Activated naive CD4-positive, alpha-beta T cell treated with anti-CD3 and anti-CD28 coated beads for 36 hours (primary cell): ENCODE measurements at regions not wholly inside any gene's neighbourhood (a gene's known extent, or its start where the extent isn't known, plus 50 kb on each side); places are given as distances from the start of the nearest gene placed in this dataset.
"Not testable (repeated sequence)": the region's sequence is repeated elsewhere in the genome, so short reads cannot be mapped to it uniquely, and the experiment has no call there.

Experiments used
- CTCF ChIA-PET: fragments of 350-600 bp; sonication (Branson Sonifier 250); formaldehyde crosslinking; loops from one replicate; lab custom pipeline; 2021; ENCODE audit warnings: antibody characterized with exemption; lab: Charles Lee
- DNase-seq: peaks from one replicate; pipeline ENCODE4 v3.0.0-alpha.2; 2020
- H3K27ac Mint-ChIP-seq: one replicate; pipeline ENCODE4 v1.8.0; 2021; ENCODE audit warnings: mild to moderate bottlenecking, mixed read lengths
- H3K27me3 Mint-ChIP-seq: one replicate; pipeline ENCODE4 v1.8.0; 2021; ENCODE audit warnings: low read depth, mixed read lengths
- H3K36me3 Mint-ChIP-seq: one replicate; pipeline ENCODE4 v1.8.0; 2021; ENCODE audit warnings: low read depth, mixed read lengths
- H3K4me1 Mint-ChIP-seq: one replicate; pipeline ENCODE4 v1.8.0; 2021; ENCODE audit warnings: low read depth, mixed read lengths
- H3K4me3 Mint-ChIP-seq: one replicate; pipeline ENCODE4 v1.8.0; 2021; ENCODE audit warnings: mild to moderate bottlenecking, moderate library complexity, mixed read lengths
- H3K9me3 Mint-ChIP-seq: one replicate; pipeline ENCODE4 v1.8.0; 2021; ENCODE audit warnings: mixed read lengths
- intact Hi-C: fragments of 100-400 bp; cut with micrococcal nuclease; formaldehyde crosslinking; loops from one replicate; pipeline ENCODE4 v1.15.1; 2023

- intact Hi-C loops: no loop called here
- no peaks in the 10 kb centered on the region for H3K4me1 Mint-ChIP-seq
- no peak overlapping the region for H3K4me3 Mint-ChIP-seq
- DNase-seq: no peak
- H3K27ac Mint-ChIP-seq: no peak overlapping the region
- H3K9me3 Mint-ChIP-seq: peaks cover 5% of the 10 kb centered on the region
- CTCF ChIA-PET: no interaction called here
- H3K36me3 Mint-ChIP-seq: no peaks in the 10 kb centered on the region
- peaks cover 7% of the 10 kb centered on the region for H3K27me3 Mint-ChIP-seq
Observed at GRCh38 chr1:214850432-214851050, 232.0 kb upstream of the KCNK2 start.

GRCh38 chr1:214853340-214853739 lies 229.2 kb upstream of the KCNK2 start:
- CTCF ChIA-PET: interaction anchor here (0.7 kb wide), 1 partner anchor 524 kb away, joined by 3 read pairs; no protein-coding TSS in a partner anchor
- no peak overlapping the region for H3K4me3 Mint-ChIP-seq
- no peaks in the 10 kb centered on the region for H3K36me3 Mint-ChIP-seq
- peaks cover 3% of the 10 kb centered on the region for H3K27me3 Mint-ChIP-seq
- H3K27ac Mint-ChIP-seq: no peak overlapping the region
- H3K4me1 Mint-ChIP-seq: no peaks in the 10 kb centered on the region
- no peak for DNase-seq
- H3K9me3 Mint-ChIP-seq: peaks cover 5% of the 10 kb centered on the region
- intact Hi-C loops: no loop called here

DNA sequence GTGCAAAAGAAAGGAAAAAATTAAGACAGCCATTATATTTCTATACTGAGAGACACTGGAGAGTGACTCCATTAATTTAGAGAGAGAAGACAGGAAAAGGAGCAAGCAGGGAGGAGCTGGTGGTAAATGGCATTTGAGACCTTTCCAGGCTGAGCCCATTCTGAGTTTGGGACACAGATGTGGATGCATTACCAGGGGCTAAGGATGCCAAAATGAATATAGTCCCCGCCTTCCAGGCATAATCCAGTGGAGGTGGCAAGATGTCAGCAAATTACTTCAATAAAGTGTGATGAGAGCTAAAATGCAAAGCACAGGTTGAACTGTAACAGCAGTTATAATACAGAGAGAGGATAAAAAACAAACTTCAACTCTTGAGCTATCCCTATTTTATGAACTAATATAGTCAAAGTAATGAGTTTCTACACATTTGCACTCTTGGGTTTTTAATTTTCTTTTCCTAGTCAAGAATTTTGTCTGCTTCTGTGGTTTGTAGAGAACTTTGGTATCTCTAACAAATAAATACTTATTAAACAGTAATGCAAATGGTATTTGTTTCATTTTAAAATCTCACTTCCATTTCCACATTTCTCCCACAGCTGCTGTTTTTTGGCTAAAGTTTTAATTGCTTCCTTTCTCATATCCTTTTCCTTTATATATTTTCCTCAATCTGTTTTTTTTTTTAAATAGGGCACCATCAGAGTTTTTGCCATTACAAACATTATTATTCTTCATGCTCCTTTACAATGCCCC lies 228.2 kb upstream of the KCNK2 start:
- no peak for DNase-seq
- Mint-ChIP-seq H3K36me3 (no peaks in the 10 kb centered on the region), H3K4me3 (no peak overlapping the region), H3K4me1 (no peaks in the 10 kb centered on the region), H3K27ac (no peak overlapping the region), H3K27me3 (peaks cover 3% of the 10 kb centered on the region), H3K9me3 (peaks cover 5% of the 10 kb centered on the region)
- CTCF ChIA-PET: no interaction called here
- intact Hi-C loops: no loop called here

GRCh38 chr1:214856843-214857242 lies 225.7 kb upstream of the KCNK2 start:
- no peak for DNase-seq
- no peak overlapping the region for H3K27ac Mint-ChIP-seq
- H3K9me3 Mint-ChIP-seq: no peaks in the 10 kb centered on the region
- H3K27me3 Mint-ChIP-seq: peaks cover under 1% of the 10 kb centered on the region
- intact Hi-C loops: no loop called here
- no peaks in the 10 kb centered on the region for H3K4me1 Mint-ChIP-seq
- CTCF ChIA-PET: no interaction called here
- H3K4me3 Mint-ChIP-seq: no peak overlapping the region
- no peaks in the 10 kb centered on the region for H3K36me3 Mint-ChIP-seq

DNA sequence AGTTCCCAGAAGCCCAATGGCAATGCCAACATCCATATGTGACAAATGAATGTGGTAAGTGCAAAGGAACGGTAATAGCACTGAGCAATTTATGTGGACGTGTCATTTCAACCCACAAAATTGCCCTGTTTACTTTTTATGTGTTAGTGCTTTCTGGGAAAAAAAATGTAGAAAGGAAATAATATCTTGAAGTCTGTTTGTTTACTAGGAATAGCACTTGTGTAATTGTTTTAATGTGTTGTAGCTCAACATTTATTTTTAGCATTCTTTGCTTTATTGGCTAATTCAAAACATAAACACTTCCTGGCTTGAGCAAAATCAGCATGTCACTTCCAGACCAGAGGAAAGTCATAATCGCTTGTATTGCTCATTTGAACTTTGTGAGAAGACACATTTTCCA lies 224.8 kb upstream of the KCNK2 start:
- H3K27ac Mint-ChIP-seq: no peak overlapping the region
- intact Hi-C loops: no loop called here

GRCh38 chr1:214859647-214860046 lies 222.9 kb upstream of the KCNK2 start:
- Mint-ChIP-seq H3K9me3 (no peaks in the 10 kb centered on the region), H3K36me3 (no peaks in the 10 kb centered on the region), H3K27ac (no peak overlapping the region), H3K4me1 (no peaks in the 10 kb centered on the region), H3K27me3 (no peaks in the 10 kb centered on the region), H3K4me3 (no peak overlapping the region)
- DNase-seq: no peak
- CTCF ChIA-PET: no interaction called here
- intact Hi-C loops: no loop called here

More for the DNA sequence above, 224.8 kb upstream of the KCNK2 start:
- Mint-ChIP-seq H3K4me1 (no peaks in the 10 kb centered on the region), H3K36me3 (no peaks in the 10 kb centered on the region), H3K27me3 (no peaks in the 10 kb centered on the region), H3K9me3 (no peaks in the 10 kb centered on the region), H3K4me3 (no peak overlapping the region)
- DNase-seq: no peak
- CTCF ChIA-PET: interaction anchor here (0.6 kb wide), 1 partner anchor 41 kb away, joined by 4 read pairs; no protein-coding TSS in a partner anchor

GRCh38 chr1:214861615-214862014 lies 220.9 kb upstream of the KCNK2 start:
- CTCF ChIA-PET: no interaction called here
- Mint-ChIP-seq H3K27ac (no peak overlapping the region), H3K36me3 (no peaks in the 10 kb centered on the region), H3K9me3 (no peaks in the 10 kb centered on the region), H3K27me3 (no peaks in the 10 kb centered on the region), H3K4me1 (no peaks in the 10 kb centered on the region), H3K4me3 (no peak overlapping the region)
- intact Hi-C loops: no loop called here
- no peak for DNase-seq

DNA sequence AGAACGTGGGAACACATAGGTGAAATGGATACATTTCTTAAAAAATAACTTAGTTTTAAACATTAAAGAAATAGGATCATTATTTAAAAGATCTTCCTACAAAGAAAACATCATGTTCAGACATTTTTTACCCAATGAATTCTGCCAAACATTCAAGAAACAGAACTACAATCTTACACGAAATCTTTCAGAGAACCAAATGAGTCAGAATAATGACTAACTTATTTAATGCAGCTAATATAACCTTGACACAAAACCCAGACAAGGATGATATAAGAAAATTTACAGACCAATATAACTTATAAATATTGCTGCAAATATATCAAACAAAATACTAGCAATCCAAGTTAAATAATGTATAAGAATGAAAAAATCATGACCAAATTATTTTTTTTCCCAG lies 220.1 kb upstream of the KCNK2 start:
- Mint-ChIP-seq H3K27ac (no peak overlapping the region), H3K27me3 (no peaks in the 10 kb centered on the region), H3K9me3 (no peaks in the 10 kb centered on the region), H3K36me3 (no peaks in the 10 kb centered on the region), H3K4me1 (no peaks in the 10 kb centered on the region), H3K4me3 (no peak overlapping the region)
- no peak for DNase-seq
- intact Hi-C loops: no loop called here
- CTCF ChIA-PET: no interaction called here

DNA sequence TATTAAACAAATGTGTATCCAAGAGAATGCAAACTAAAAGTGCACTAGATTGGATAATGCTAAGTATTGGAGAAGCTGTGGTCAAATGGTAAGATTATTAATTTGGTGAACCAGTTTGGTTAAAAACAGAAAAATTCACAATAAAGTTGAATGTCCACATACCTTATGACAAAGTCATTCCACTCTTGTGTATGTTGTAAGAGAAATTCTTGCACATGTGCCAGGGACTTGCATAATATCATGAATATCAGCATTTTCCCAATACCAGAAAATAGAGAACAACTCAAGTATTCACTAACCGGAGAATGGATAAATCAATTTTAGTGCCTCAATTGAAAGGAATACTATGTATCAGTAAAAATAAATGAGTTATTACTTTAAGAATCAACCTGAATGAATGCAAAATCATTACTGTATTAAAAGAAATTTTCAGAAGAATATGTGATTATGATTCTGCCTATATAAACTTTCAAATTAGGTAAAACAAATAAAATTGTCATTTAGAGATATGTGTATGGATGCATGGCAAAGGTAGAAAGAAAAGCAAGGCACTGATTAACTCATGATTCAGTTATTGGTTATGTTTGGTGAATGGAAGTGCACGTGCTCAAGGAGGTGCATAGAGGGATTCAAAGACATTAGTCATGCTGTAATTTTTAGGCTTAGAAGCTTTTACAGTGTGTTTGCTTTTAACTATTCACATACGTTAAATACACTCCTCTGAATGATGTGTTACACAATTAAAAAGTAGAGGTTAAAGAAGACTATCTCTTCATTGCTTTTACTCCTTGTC lies 217.4 kb upstream of the KCNK2 start:
- no peak overlapping the region for H3K27ac Mint-ChIP-seq
- H3K9me3 Mint-ChIP-seq: no peaks in the 10 kb centered on the region
- H3K36me3 Mint-ChIP-seq: no peaks in the 10 kb centered on the region
- DNase-seq: no peak
- H3K4me1 Mint-ChIP-seq: no peaks in the 10 kb centered on the region
- intact Hi-C loops: no loop called here
- no peak overlapping the region for H3K4me3 Mint-ChIP-seq
- no peaks in the 10 kb centered on the region for H3K27me3 Mint-ChIP-seq
- CTCF ChIA-PET: no interaction called here

DNA sequence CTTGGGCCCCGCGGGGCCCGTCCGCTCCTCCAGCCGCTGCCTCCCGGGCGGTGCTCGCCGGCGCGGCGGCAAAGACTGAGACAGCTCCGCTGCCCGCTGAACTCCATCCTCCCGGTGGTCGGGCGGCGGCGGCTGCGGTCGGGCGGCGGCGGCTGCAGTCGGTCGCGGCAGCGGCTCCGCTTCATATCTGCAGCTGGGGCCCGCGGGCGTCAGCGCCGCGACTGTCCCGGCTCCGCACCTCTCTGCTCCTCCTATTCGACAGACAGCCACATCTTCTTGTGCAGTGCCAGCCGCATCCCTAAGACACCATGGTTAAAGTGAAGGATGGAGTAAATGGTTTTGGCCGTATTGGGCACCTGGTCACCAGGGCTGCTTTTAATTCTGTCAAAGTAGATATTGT lies 212.1 kb upstream of the KCNK2 start:
- CTCF ChIA-PET, H3K27me3 Mint-ChIP-seq, H3K4me3 Mint-ChIP-seq, intact Hi-C loops, H3K4me1 Mint-ChIP-seq, DNase-seq, H3K9me3 Mint-ChIP-seq, H3K27ac Mint-ChIP-seq, H3K36me3 Mint-ChIP-seq: not testable (repeated sequence)

DNA sequence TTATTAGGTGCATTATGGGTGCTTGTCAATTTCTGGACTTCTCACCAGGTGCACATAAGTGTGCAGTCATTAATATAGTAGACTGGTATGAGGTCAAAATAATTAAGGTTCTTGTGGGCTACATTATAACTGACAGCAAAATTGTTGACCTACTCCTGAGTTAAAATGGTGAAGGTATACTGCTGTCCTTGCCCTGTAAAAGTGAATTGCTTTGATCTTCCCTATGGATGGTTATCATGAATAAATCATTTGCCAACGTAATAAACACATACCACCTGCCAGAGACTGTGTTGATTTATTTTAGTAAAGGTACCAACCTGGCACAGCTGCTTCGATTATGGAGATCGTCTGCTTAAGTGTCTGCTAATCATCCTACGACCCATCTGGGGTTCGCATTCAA lies 201.6 kb upstream of the KCNK2 start:
- Mint-ChIP-seq H3K36me3 (peaks cover 2% of the 10 kb centered on the region), H3K27ac (no peak overlapping the region), H3K4me3 (no peak overlapping the region), H3K27me3 (no peaks in the 10 kb centered on the region), H3K4me1 (no peaks in the 10 kb centered on the region), H3K9me3 (peaks cover 3% of the 10 kb centered on the region)
- CTCF ChIA-PET: no interaction called here
- DNase-seq: no peak
- intact Hi-C loops: no loop called here

GRCh38 chr1:214882616-214883015 lies 199.9 kb upstream of the KCNK2 start:
- Mint-ChIP-seq H3K27me3 (no peaks in the 10 kb centered on the region), H3K4me3 (no peak overlapping the region), H3K9me3 (peaks cover 3% of the 10 kb centered on the region), H3K27ac (no peak overlapping the region), H3K36me3 (peaks cover 2% of the 10 kb centered on the region), H3K4me1 (no peaks in the 10 kb centered on the region)
- intact Hi-C loops: no loop called here
- CTCF ChIA-PET: no interaction called here
- DNase-seq: no peak
